HG03064 (cell line): ENCODE measurements at regions not wholly inside any gene's neighbourhood (a gene's known extent, or its start where the extent isn't known, plus 50 kb on each side); places are given as distances from the start of the nearest gene placed in this dataset.

ENCODE experiments used
- ATAC-seq: cut with Tn5 transposase; IDR thresholded peaks from one replicate; pipeline ENCODE4 v1.9.1; 2021; ENCODE audit warnings: low read depth; ENCODE audit not compliant: unreplicated experiment

GRCh38 chr2:64820901-64821300, 167.2 kb upstream of the SERTAD2 start:
- no peak for ATAC-seq

- ATAC-seq: no peak
These were observed 165.4 kb upstream of the SLC1A4 start for GRCh38 chr2:64823794-64824193.

GRCh38 chr2:64825831-64826491, 163.2 kb upstream of the SLC1A4 start:
- no peak for ATAC-seq

- ATAC-seq: no peak
These were observed 162.5 kb upstream of the SLC1A4 start for GRCh38 chr2:64826703-64827102.

- ATAC-seq: no peak
These were observed 160.9 kb upstream of the SLC1A4 start for GRCh38 chr2:64828261-64828660.

GRCh38 chr2:64829525-64829924, 159.7 kb upstream of the SLC1A4 start:
- no peak for ATAC-seq

GRCh38 chr2:64831134-64831976, 157.8 kb upstream of the SLC1A4 start:
- ATAC-seq: peak; percentile 76

GRCh38 chr2:64831977-64832328, 157.2 kb upstream of the SLC1A4 start:
- no peak for ATAC-seq

- no peak for ATAC-seq
These were observed 156.3 kb upstream of the SLC1A4 start for GRCh38 chr2:64832936-64833335.

GRCh38 chr2:64836566-64836965, 152.6 kb upstream of the SLC1A4 start:
- ATAC-seq: no peak

- no peak for ATAC-seq
These were observed 152.0 kb upstream of the SLC1A4 start for GRCh38 chr2:64837116-64837731.

GRCh38 chr2:64837925-64838641, 151.1 kb upstream of the SLC1A4 start:
- ATAC-seq: no peak

GRCh38 chr2:64838817-64839216, 150.4 kb upstream of the SLC1A4 start:
- ATAC-seq: no peak

GRCh38 chr2:64839844-64840243, 149.4 kb upstream of the SLC1A4 start:
- no peak for ATAC-seq

GRCh38 chr2:64840426-64840881, 148.7 kb upstream of the SLC1A4 start:
- ATAC-seq: no peak

GRCh38 chr2:64841461-64841860, 147.7 kb upstream of the SLC1A4 start:
- ATAC-seq: no peak

- no peak for ATAC-seq
These were observed 147.2 kb upstream of the SLC1A4 start for GRCh38 chr2:64842030-64842429.

- no peak for ATAC-seq
These were observed 145.1 kb upstream of the SLC1A4 start for GRCh38 chr2:64844087-64844486.

GRCh38 chr2:64845273-64845905, 143.8 kb upstream of the SLC1A4 start:
- no peak for ATAC-seq

GRCh38 chr2:64846177-64846576, 143.0 kb upstream of the SLC1A4 start:
- ATAC-seq: no peak
